ENCODE measurements at regions not wholly inside any gene's neighbourhood (a gene's known extent, or its start where the extent isn't known, plus 50 kb on each side); places are given as distances from the start of the nearest gene placed in this dataset.

DNA sequence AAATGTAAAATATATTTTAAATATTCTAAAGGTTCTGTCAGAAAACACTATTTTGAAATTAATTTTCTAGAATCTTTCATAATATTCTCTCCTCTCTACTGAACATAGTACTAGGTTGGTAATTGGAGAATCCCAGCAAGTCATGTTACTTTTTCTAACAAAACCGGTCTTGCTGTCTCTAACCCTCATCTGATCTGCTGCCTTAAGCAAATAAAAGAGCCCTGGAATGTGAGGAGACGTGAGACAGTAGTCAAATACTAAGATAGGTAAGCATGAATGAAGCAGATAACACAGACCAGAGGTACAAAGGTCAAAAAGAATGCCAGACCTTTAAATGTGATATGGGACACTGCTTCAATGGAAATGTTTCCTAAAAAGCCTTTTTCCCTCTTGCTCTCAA lies 462.4 kb upstream of the NUPR2 start:
- 0% methylated on average over 2 of the region's 2 CpGs for WGBS (ENCODE audit: low lambda C conversion rate)
- POLR2A ChIA-PET: no interaction called here
- H3F3A ChIP-seq (replicated peaks; ENCODE audit: insufficient read depth): no peaks in the 10 kb centered on the region

DNA sequence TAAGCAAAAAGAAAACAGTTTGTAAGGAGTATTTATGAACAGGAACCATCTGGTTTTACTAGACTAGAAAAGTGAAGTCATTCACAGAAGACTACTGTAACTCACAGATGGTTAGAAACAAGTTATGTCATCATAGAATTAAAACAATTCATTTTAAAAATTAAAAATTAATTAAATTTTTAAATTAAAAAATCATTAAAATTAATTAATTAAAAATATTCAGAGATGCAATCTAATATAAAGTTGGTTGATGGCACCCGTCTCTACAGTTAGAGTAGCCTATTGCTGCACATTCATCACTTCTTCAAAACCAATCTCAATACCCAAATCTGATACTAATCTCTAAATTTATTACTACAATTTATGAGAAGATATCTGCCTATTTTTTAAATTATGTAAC lies 454.8 kb upstream of the NUPR2 start:
- Histone ChIP-seq H3K27ac (ENCODE audit: low read depth in 2 of 2, low read length in 1 of 2) (no peak overlapping the region), H3K9me2 (no peaks in the 10 kb centered on the region), H3K27me3 (ENCODE audit: insufficient read depth) (no peaks in the 10 kb centered on the region), H3K4me2 (no peak overlapping the region), H3K4me3 (ENCODE audit: low read depth in 2 of 2, low read length in 1 of 2) (no peak overlapping the region), H4K20me1 (ENCODE audit: insufficient read depth) (no peaks in the 10 kb centered on the region), H3K9me3 (0 out of 2 replicates have a peak, but pooled peaks cover 5% of the 10 kb centered on the region), H3K79me2 (ENCODE audit: insufficient read depth) (no peaks in the 10 kb centered on the region), H2AFZ (ENCODE audit: low read depth) (no peak overlapping the region), H3K9ac (no peak overlapping the region), H3F3A (replicated peaks; ENCODE audit: insufficient read depth) (no peaks in the 10 kb centered on the region), H3K36me3 (replicated peaks in 1 of 2; ENCODE audit: control insufficient read depth in 1 of 2, insufficient read depth in 2 of 2, low read length in 1 of 2) (no peaks in the 10 kb centered on the region), H3K4me1 (ENCODE audit: control insufficient read depth in 1 of 2, insufficient read depth in 2 of 2, low read depth in 1 of 2, low read length in 1 of 2) (no peaks in the 10 kb centered on the region)
- no peak for DNase-seq
- POLR2A ChIA-PET: no interaction called here
- CTCF ChIA-PET: no interaction called here
- WGBS (ENCODE audit: low lambda C conversion rate): 6% methylated on average over 1 of the region's 1 CpG
- TF ChIP-seq YY1 (IDR thresholded peaks at IDR 0.05; ENCODE audit: low read depth): no peak
- no peak for TF ChIP-seq USF2 (IDR thresholded peaks at IDR 0.05; ENCODE audit: borderline replicate concordance, low read depth, low read length)
- no peak for TF ChIP-seq JUND (IDR thresholded peaks at IDR 0.05)
- TF ChIP-seq SIN3A (IDR thresholded peaks at IDR 0.05; ENCODE audit: borderline replicate concordance, low read depth, low read length): no peak
- no peak for TF ChIP-seq FOXM1 (IDR thresholded peaks at IDR 0.05; ENCODE audit: low read depth)
- TF ChIP-seq POLR2AphosphoS5 (IDR thresholded peaks at IDR 0.05; ENCODE audit: low read depth, low read length): no peak
- TF ChIP-seq, protein P1, sequence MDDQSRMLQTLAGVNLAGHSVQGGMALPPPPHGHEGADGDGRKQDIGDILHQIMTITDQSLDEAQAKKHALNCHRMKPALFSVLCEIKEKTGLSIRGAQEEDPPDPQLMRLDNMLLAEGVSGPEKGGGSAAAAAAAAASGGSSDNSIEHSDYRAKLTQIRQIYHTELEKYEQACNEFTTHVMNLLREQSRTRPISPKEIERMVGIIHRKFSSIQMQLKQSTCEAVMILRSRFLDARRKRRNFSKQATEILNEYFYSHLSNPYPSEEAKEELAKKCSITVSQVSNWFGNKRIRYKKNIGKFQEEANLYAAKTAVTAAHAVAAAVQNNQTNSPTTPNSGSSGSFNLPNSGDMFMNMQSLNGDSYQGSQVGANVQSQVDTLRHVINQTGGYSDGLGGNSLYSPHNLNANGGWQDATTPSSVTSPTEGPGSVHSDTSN (IDR thresholded peaks at IDR 0.05): no peak
- TF ChIP-seq TAF1 (IDR thresholded peaks at IDR 0.05; ENCODE audit: borderline replicate concordance, low read depth, low read length): no peak
- TF ChIP-seq GABPA (IDR thresholded peaks at IDR 0.05; ENCODE audit: low read depth): no peak
- TF ChIP-seq SMC3 (IDR thresholded peaks at IDR 0.05; ENCODE audit: low read depth, low read length): no peak
- no peak for TF ChIP-seq EZH2phosphoT487 (IDR thresholded peaks at IDR 0.05; ENCODE audit: borderline replicate concordance, low read depth)

More for the DNA sequence above, 462.4 kb upstream of the NUPR2 start:
- Histone ChIP-seq H3K9me2 (no peaks in the 10 kb centered on the region), H3K27me3 (ENCODE audit: insufficient read depth) (no peaks in the 10 kb centered on the region), H4K20me1 (ENCODE audit: insufficient read depth) (no peaks in the 10 kb centered on the region), H3K27ac (ENCODE audit: low read depth in 2 of 2, low read length in 1 of 2) (no peak overlapping the region), H3K9me3 (no peaks in the 10 kb centered on the region), H3K4me3 (ENCODE audit: low read depth in 2 of 2, low read length in 1 of 2) (no peak overlapping the region), H3K9ac (no peak overlapping the region), H2AFZ (ENCODE audit: low read depth) (no peak overlapping the region), H3K79me2 (ENCODE audit: insufficient read depth) (no peaks in the 10 kb centered on the region), H3K4me1 (ENCODE audit: control insufficient read depth in 1 of 2, insufficient read depth in 2 of 2, low read depth in 1 of 2, low read length in 1 of 2) (no peaks in the 10 kb centered on the region), H3K36me3 (replicated peaks in 1 of 2; ENCODE audit: control insufficient read depth in 1 of 2, insufficient read depth in 2 of 2, low read length in 1 of 2) (no peaks in the 10 kb centered on the region), H3K4me2 (no peak overlapping the region)
- TF ChIP-seq NFIC (IDR thresholded peaks at IDR 0.05; ENCODE audit: borderline replicate concordance) (no peak), TEAD4 (IDR thresholded peaks at IDR 0.05; ENCODE audit: borderline replicate concordance, insufficient read depth) (no peak), SIN3A (IDR thresholded peaks at IDR 0.05; ENCODE audit: borderline replicate concordance, low read depth, low read length) (no peak), USF1 (IDR thresholded peaks at IDR 0.05; ENCODE audit: borderline replicate concordance, low read depth) (no peak), USF2 (IDR thresholded peaks at IDR 0.05; ENCODE audit: borderline replicate concordance, low read depth, low read length) (no peak), JUND (IDR thresholded peaks at IDR 0.05) (no peak), EP300 (IDR thresholded peaks at IDR 0.05; ENCODE audit: borderline replicate concordance in 1 of 2, low read depth in 1 of 2, low read length in 1 of 2) (no peak), GATA2 (CRISPR knock-in tag; IDR thresholded peaks at IDR 0.05) (no peak), EZH2phosphoT487 (IDR thresholded peaks at IDR 0.05; ENCODE audit: borderline replicate concordance, low read depth) (no peak), RAD21 (IDR thresholded peaks at IDR 0.05; ENCODE audit: low read length) (no peak), CHD2 (IDR thresholded peaks at IDR 0.05; ENCODE audit: low read length, partially characterized antibody) (no peak), SMC3 (IDR thresholded peaks at IDR 0.05; ENCODE audit: low read depth, low read length) (no peak), TCF12 (IDR thresholded peaks at IDR 0.05) (no peak)
- TF ChIP-seq, protein P2, sequence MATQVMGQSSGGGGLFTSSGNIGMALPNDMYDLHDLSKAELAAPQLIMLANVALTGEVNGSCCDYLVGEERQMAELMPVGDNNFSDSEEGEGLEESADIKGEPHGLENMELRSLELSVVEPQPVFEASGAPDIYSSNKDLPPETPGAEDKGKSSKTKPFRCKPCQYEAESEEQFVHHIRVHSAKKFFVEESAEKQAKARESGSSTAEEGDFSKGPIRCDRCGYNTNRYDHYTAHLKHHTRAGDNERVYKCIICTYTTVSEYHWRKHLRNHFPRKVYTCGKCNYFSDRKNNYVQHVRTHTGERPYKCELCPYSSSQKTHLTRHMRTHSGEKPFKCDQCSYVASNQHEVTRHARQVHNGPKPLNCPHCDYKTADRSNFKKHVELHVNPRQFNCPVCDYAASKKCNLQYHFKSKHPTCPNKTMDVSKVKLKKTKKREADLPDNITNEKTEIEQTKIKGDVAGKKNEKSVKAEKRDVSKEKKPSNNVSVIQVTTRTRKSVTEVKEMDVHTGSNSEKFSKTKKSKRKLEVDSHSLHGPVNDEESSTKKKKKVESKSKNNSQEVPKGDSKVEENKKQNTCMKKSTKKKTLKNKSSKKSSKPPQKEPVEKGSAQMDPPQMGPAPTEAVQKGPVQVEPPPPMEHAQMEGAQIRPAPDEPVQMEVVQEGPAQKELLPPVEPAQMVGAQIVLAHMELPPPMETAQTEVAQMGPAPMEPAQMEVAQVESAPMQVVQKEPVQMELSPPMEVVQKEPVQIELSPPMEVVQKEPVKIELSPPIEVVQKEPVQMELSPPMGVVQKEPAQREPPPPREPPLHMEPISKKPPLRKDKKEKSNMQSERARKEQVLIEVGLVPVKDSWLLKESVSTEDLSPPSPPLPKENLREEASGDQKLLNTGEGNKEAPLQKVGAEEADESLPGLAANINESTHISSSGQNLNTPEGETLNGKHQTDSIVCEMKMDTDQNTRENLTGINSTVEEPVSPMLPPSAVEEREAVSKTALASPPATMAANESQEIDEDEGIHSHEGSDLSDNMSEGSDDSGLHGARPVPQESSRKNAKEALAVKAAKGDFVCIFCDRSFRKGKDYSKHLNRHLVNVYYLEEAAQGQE (IDR thresholded peaks at IDR 0.05; ENCODE audit: low read depth, low read length): no peak
- DNase-seq: no peak
- CTCF ChIA-PET: no interaction called here

All from SK-N-SH (cell line).